ENCODE measurements at regions not wholly inside any gene's neighbourhood (a gene's known extent, or its start where the extent isn't known, plus 50 kb on each side); places are given as distances from the start of the nearest gene placed in this dataset.

DNA sequence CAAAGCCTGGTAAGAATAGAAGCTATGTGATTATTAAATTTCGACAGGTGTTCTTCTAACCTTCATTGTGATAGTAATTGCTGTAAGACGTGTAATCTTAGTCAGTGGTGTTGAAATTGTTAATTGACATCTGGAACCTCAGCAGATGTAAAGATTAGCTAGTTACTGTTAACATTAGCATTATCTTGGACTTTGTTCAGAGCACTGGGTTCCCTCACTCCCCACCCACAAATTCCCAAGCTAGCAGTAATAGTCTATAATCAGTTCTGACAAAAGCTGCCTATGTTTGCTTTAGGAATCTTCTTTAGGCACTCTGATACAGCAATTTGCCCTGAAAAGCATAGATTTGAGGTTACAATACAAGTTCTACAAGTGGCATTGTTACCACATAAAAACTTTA lies 233.7 kb downstream of the EN1 start:
- H3K4me1 Mint-ChIP-seq = peaks cover 29% of the 10 kb centered on the region

DNA sequence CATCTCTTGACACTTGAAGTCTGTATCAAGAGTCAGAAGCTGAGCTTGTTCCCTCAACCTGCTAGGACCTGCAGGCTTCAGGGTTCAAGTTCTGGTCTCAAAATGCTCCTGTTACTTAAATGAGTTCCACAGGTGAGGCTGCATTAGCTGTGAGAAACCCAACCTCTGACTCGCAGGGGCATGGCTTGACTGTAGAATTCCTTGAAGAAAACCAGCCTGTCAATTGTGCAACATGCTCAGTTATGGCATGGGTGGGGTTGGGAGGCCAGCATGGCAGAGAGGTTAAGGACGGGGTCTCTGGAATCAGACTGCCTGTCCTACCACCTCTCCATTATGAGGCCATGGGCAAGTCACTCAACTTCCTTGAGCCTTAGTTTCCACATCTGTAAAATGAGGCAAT lies 235.8 kb downstream of the EN1 start:
- H3K4me1 ChIP-seq = peaks cover 18% of the 10 kb centered on the region
- Mint-ChIP-seq H3K36me3 (no peaks in the 10 kb centered on the region), H3K27me3 (ENCODE audit: insufficient read depth, low read depth) (peaks cover 4% of the 10 kb centered on the region), H3K4me3 (no peak overlapping the region), H3K9me3 (peaks cover 4% of the 10 kb centered on the region), H3K4me1 (peaks cover 20% of the 10 kb centered on the region), H3K27ac (no peak overlapping the region)
- no peaks in the 10 kb centered on the region for H3K36me3 ChIP-seq
- no peak overlapping the region for H2AFZ ChIP-seq (replicated peaks)
- no peak overlapping the region for H3K4me3 ChIP-seq
- no peaks in the 10 kb centered on the region for H4K20me1 ChIP-seq (ENCODE audit: low read depth)
- H3K9ac ChIP-seq = no peak overlapping the region
- no peaks in the 10 kb centered on the region for H3K79me2 ChIP-seq (ENCODE audit: low read depth)
- no peak overlapping the region for H3K4me2 ChIP-seq
- no peak for DNase-seq (ENCODE audit: low spot score)
- H3K9me3 ChIP-seq (ENCODE audit: low read depth) = no peaks in the 10 kb centered on the region
- H3F3A ChIP-seq (ENCODE audit: low read depth) = no peaks in the 10 kb centered on the region
- TF ChIP-seq, protein P1, sequence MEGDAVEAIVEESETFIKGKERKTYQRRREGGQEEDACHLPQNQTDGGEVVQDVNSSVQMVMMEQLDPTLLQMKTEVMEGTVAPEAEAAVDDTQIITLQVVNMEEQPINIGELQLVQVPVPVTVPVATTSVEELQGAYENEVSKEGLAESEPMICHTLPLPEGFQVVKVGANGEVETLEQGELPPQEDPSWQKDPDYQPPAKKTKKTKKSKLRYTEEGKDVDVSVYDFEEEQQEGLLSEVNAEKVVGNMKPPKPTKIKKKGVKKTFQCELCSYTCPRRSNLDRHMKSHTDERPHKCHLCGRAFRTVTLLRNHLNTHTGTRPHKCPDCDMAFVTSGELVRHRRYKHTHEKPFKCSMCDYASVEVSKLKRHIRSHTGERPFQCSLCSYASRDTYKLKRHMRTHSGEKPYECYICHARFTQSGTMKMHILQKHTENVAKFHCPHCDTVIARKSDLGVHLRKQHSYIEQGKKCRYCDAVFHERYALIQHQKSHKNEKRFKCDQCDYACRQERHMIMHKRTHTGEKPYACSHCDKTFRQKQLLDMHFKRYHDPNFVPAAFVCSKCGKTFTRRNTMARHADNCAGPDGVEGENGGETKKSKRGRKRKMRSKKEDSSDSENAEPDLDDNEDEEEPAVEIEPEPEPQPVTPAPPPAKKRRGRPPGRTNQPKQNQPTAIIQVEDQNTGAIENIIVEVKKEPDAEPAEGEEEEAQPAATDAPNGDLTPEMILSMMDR (IDR thresholded peaks at IDR 0.05) = no peak
- TF ChIP-seq EZH2 (IDR thresholded peaks at IDR 0.05) (no peak), EZH2phosphoT487 (IDR thresholded peaks at IDR 0.05) (no peak)
- H3K27ac ChIP-seq = no peak overlapping the region
- no peaks in the 10 kb centered on the region for H3K27me3 ChIP-seq

More for the DNA sequence above, 233.7 kb downstream of the EN1 start:
- no peak for DNase-seq (ENCODE audit: low spot score)
- peaks cover 28% of the 10 kb centered on the region for H3K4me1 ChIP-seq
- no peak overlapping the region for H2AFZ ChIP-seq (replicated peaks)
- no peak overlapping the region for H3K9ac ChIP-seq
- H3K4me3 Mint-ChIP-seq = no peak overlapping the region
- H3K9me3 ChIP-seq (ENCODE audit: low read depth) = no peaks in the 10 kb centered on the region
- no peak for TF ChIP-seq EZH2phosphoT487 (IDR thresholded peaks at IDR 0.05)
- TF ChIP-seq, protein P1 (IDR thresholded peaks at IDR 0.05) = no peak
- peaks cover 2% of the 10 kb centered on the region for H3K27me3 Mint-ChIP-seq (ENCODE audit: insufficient read depth, low read depth)
- no peaks in the 10 kb centered on the region for H3K36me3 ChIP-seq
- no peak overlapping the region for H3K27ac Mint-ChIP-seq
- no peaks in the 10 kb centered on the region for H3F3A ChIP-seq (ENCODE audit: low read depth)
- peaks cover 4% of the 10 kb centered on the region for H3K9me3 Mint-ChIP-seq
- peak overlapping the region; percentile 57 for H3K4me2 ChIP-seq
- no peak overlapping the region for H3K4me3 ChIP-seq
- no peaks in the 10 kb centered on the region for H3K27me3 ChIP-seq
- H3K36me3 Mint-ChIP-seq = no peaks in the 10 kb centered on the region
- no peaks in the 10 kb centered on the region for H4K20me1 ChIP-seq (ENCODE audit: low read depth)
- no peak overlapping the region for H3K27ac ChIP-seq
- H3K79me2 ChIP-seq (ENCODE audit: low read depth) = no peaks in the 10 kb centered on the region

DNA sequence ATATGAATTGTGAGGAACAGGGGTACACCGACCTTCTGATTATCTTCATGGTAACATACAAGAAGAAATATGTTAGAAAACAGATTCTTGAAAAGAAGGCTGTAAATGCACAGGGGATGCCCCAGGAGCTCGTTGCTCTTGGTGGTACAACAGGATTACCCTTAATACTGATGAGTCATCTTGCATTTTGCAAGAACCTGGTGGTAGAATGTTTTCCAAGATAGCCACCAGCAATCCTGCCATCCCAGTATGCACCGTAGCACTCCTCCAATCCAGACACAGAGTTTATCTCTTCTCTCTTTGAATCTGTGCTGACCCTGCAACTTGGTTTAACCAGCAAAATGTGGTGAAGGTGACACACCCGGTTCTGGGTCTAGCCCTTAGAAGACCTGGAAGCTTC lies 238.3 kb downstream of the EN1 start:
- H3K9me3 Mint-ChIP-seq = peaks cover 4% of the 10 kb centered on the region
- H3K9me3 ChIP-seq (ENCODE audit: low read depth) = no peaks in the 10 kb centered on the region
- H3K36me3 ChIP-seq = no peaks in the 10 kb centered on the region
- H3K27me3 Mint-ChIP-seq (ENCODE audit: insufficient read depth, low read depth) = peaks cover 2% of the 10 kb centered on the region
- H3K36me3 Mint-ChIP-seq = no peaks in the 10 kb centered on the region
- no peaks in the 10 kb centered on the region for H4K20me1 ChIP-seq (ENCODE audit: low read depth)
- no peak overlapping the region for H2AFZ ChIP-seq (replicated peaks)
- H3F3A ChIP-seq (ENCODE audit: low read depth) = no peaks in the 10 kb centered on the region
- peaks cover 7% of the 10 kb centered on the region for H3K4me1 ChIP-seq
- H3K79me2 ChIP-seq (ENCODE audit: low read depth) = no peaks in the 10 kb centered on the region
- TF ChIP-seq EZH2 (IDR thresholded peaks at IDR 0.05) = no peak
- no peak for TF ChIP-seq EZH2phosphoT487 (IDR thresholded peaks at IDR 0.05)
- TF ChIP-seq, protein P1 (IDR thresholded peaks at IDR 0.05) = no peak
- no peak overlapping the region for H3K27ac Mint-ChIP-seq
- no peak overlapping the region for H3K4me3 Mint-ChIP-seq
- H3K4me1 Mint-ChIP-seq = peaks cover 3% of the 10 kb centered on the region
- no peak overlapping the region for H3K9ac ChIP-seq
- H3K27me3 ChIP-seq = no peaks in the 10 kb centered on the region
- H3K4me3 ChIP-seq = no peak overlapping the region
- no peak overlapping the region for H3K4me2 ChIP-seq
- H3K27ac ChIP-seq = no peak overlapping the region
- no peak for DNase-seq (ENCODE audit: low spot score)

Measured in neural progenitor cell (in vitro differentiated cells).